ENCODE measurements at regions not wholly inside any gene's neighbourhood (a gene's known extent, or its start where the extent isn't known, plus 50 kb on each side); places are given as distances from the start of the nearest gene placed in this dataset.
"Not testable (repeated sequence)": the region's sequence is repeated elsewhere in the genome, so short reads cannot be mapped to it uniquely, and the experiment has no call there.

DNA sequence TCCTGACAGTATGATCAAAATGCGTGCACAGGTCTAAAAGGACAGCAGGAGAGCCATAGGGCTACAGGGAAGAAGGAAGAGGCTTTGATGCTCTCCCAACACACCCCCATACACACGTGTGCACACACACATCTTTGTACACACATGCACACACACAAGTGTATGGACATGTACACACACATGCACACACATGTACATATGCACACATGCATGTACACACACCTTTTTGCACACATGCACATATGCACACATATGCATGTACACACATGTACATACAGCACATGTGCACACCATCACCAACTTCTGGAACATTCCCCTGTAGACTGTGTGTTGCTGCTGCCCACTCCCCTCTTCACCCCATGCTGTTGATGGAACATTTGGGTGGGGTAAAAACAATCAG, 255.6 kb upstream of the CTBP2 start:
- TF ChIP-seq, protein P1, sequence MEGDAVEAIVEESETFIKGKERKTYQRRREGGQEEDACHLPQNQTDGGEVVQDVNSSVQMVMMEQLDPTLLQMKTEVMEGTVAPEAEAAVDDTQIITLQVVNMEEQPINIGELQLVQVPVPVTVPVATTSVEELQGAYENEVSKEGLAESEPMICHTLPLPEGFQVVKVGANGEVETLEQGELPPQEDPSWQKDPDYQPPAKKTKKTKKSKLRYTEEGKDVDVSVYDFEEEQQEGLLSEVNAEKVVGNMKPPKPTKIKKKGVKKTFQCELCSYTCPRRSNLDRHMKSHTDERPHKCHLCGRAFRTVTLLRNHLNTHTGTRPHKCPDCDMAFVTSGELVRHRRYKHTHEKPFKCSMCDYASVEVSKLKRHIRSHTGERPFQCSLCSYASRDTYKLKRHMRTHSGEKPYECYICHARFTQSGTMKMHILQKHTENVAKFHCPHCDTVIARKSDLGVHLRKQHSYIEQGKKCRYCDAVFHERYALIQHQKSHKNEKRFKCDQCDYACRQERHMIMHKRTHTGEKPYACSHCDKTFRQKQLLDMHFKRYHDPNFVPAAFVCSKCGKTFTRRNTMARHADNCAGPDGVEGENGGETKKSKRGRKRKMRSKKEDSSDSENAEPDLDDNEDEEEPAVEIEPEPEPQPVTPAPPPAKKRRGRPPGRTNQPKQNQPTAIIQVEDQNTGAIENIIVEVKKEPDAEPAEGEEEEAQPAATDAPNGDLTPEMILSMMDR (IDR thresholded peaks at IDR 0.05; ENCODE audit: control insufficient read depth, insufficient read depth, low read depth, low read length, missing control alignments): no peak
- no peak overlapping the region for H3K4me3 ChIP-seq (ENCODE audit: control insufficient read depth, low read depth, low read length)
- DNase-seq (ENCODE audit: low read depth): no peak

DNA sequence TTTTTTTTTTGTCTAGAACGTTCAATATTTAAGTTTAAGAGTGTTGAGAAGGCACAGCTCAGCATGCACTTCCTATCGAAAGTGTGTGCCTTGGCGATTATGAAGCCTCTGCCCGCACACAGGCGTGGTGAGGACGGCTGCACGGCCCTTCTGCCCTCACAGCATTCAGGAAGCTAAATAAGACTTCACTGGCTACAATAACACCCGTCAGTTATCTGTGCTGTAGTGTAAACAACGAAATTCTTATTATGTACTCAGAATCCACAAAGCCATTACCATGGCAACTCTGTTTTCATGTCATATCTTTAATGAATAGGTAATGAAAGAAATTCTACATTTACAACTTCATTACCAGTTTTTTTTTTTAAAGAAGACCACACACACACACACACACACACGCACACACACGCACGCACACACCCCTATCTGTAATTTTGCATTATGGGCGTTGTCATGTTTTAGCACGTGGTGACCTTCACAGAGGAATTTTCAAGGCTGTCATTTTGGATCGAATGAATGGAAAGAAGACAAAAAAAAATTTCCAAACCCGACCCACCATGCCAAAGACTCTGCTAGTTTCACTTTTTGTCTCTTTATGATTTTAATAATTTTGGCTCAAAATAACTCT, 254.8 kb upstream of the CTBP2 start:
- DNase-seq (ENCODE audit: low read depth): no peak
- TF ChIP-seq, protein P1 (IDR thresholded peaks at IDR 0.05; ENCODE audit: control insufficient read depth, insufficient read depth, low read depth, low read length, missing control alignments): no peak

DNA sequence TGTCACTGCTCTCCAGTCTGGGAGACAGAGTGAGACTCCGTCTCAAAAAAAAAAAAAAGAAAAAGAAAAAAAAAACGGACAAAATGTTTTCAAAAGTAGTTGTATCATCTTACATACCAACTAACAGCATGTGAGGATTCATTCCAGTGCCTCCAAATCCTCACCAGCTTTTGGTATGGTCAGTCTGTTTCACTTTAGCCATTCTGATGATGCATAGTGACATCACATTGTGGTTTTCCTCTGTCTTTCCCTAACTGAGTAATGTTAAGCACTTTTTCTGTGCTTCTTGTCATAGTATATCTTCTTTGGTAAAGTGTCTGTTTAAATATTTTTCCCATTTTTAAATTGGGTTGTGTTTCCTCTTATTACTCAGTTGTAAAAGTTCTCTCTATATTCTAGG, 251.4 kb upstream of the CTBP2 start:
- DNase-seq (ENCODE audit: low read depth): peak; percentile 52
- TF ChIP-seq, protein P1 (IDR thresholded peaks at IDR 0.05; ENCODE audit: control insufficient read depth, insufficient read depth, low read depth, low read length, missing control alignments): no peak
- H3K4me3 ChIP-seq (ENCODE audit: control insufficient read depth, low read depth, low read length): no peak overlapping the region

More for the DNA sequence above, 254.8 kb upstream of the CTBP2 start:
- H3K4me3 ChIP-seq (ENCODE audit: control insufficient read depth, low read depth, low read length): no peak overlapping the region

DNA sequence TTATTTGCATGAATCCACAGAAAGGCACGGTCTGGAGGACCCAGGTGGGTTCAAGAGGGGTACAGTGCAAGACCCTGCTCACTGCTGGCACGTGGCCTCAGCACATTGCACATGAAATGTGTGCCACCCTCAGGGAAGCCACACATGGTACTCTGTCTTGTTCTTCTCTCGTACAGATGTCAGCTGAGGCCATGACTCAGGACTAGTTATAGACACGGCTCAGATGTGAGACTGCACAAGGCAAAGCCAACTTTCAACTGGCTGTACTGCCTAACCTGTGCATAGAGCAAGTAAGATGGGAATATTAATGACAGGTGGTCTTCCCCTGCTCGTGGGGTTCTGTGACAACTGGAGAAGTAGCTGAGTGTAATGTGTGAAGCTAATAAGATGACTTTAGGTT, 249.4 kb upstream of the CTBP2 start:
- no peak for DNase-seq (ENCODE audit: low read depth)
- TF ChIP-seq, protein P1 (IDR thresholded peaks at IDR 0.05; ENCODE audit: control insufficient read depth, insufficient read depth, low read depth, low read length, missing control alignments): no peak

DNA sequence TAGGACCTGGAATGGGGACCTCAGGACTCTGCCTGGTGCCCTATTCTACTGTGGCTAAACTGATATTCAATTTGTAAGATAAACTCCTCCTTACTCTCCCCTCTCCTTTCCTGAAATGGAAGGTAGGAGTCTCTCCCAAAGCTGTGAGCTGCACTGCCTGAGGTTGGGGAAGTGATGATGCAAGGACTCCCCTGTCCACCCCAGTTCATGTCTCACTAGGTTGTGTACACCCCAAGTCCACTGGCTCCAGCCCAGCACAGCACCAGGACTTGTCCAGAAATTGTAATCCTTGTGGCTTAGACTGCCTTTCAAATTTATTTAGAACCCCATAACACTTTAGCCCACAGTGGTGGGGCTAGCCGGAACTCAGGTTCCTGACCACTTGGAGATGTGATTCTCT, 247.2 kb upstream of the CTBP2 start:
- DNase-seq (ENCODE audit: low read depth): no peak
- H3K4me3 ChIP-seq (ENCODE audit: control insufficient read depth, low read depth, low read length): no peak overlapping the region
- TF ChIP-seq, protein P1 (IDR thresholded peaks at IDR 0.05; ENCODE audit: control insufficient read depth, insufficient read depth, low read depth, low read length, missing control alignments): no peak

More for the DNA sequence above, 249.4 kb upstream of the CTBP2 start:
- no peak overlapping the region for H3K4me3 ChIP-seq (ENCODE audit: control insufficient read depth, low read depth, low read length)

DNA sequence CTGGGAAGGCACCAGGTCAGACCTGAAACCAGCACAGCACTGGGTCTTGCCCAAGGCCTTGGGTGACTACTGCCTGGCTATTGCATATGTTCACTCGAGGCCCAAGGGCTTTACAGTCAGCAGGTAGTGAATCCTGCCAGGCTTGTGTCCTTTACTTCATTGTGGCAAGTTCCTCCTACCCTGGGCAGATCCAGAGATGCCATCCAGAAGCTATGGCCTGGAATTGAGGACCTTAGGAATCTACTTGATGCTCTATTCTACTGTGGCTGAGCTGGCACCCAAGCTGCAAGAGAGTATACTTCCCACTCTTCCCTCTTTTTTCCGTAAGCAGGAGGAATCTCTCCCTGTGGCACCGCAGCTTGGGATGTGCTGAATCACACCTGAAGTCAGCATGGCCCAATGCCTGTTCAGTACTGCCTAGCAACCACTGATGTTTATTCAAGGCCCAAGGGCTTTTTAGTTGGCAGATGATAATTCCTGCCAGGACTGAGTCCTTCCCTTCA, 246.7 kb upstream of the CTBP2 start:
- DNase-seq (ENCODE audit: low read depth): peak; percentile 8
- TF ChIP-seq, protein P1 (IDR thresholded peaks at IDR 0.05; ENCODE audit: control insufficient read depth, insufficient read depth, low read depth, low read length, missing control alignments): no peak
- H3K4me3 ChIP-seq (ENCODE audit: control insufficient read depth, low read depth, low read length): no peak overlapping the region

DNA sequence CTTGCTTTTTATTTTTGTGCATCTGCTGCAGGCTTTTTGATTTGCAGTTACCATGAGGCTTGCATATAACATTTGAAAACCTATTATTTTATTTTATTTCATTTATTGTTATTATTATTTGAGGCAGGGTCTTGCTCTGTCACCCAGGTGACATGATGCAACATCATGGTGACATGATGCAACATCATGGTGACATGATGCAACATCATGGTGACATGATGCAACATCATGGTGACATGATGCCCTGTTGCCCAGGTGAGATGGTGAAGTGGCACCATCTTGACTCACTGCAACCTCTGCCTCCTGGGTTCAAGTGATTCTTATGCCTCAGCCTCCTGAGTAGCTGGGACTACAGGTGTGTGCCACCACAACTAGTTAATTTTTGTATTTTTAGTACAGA, 244.5 kb upstream of the CTBP2 start:
- H3K4me3 ChIP-seq (ENCODE audit: control insufficient read depth, low read depth, low read length); DNase-seq (ENCODE audit: low read depth): not testable (repeated sequence)

Data from AG09309 (cell line).